Natural killer cell (primary cell): ENCODE measurements at regions not wholly inside any gene's neighbourhood (a gene's known extent, or its start where the extent isn't known, plus 50 kb on each side); places are given as distances from the start of the nearest gene placed in this dataset.

Source experiments
- ATAC-seq, 3 donors: fragments of 150-1000 bp in 2 of 3; fragments of 200-7000 bp in 1 of 3; cut with Tn5 transposase; 1 replicate in 1 of 3; 2 replicates in 2 of 3; pipeline ENCODE4 v1.10.0; 2021; ENCODE audit warnings: mild to moderate bottlenecking in 2 of 3, moderate library complexity in 2 of 3
- DNase-seq, 2 donors: peaks; one replicate each; pipeline versions ENCODE4 v3.0.0 to v3.0.0-alpha.2; 2013 to 2021; ENCODE audit warnings: mixed read lengths in 1 of 2
- H3K27ac ChIP-seq: one replicate; pipeline ENCODE4 v1.5.1; 2013; ENCODE audit warnings: mild to moderate bottlenecking, low read length
- H3K27me3 ChIP-seq: one replicate; pipeline ENCODE4 v1.6.1; 2013; ENCODE audit warnings: low read length; ENCODE audit not compliant: control insufficient read depth, insufficient read depth
- H3K36me3 ChIP-seq: one replicate; pipeline ENCODE4 v1.6.1; 2013; ENCODE audit warnings: low read length; ENCODE audit not compliant: control insufficient read depth, insufficient read depth
- H3K4me1 ChIP-seq: one replicate; pipeline ENCODE4 v1.6.1; 2013; ENCODE audit warnings: low read length; ENCODE audit not compliant: control insufficient read depth, insufficient read depth
- H3K4me3 ChIP-seq: one replicate; pipeline ENCODE4 v1.5.1; 2013; ENCODE audit warnings: low read length
- H3K9me3 ChIP-seq: one replicate; pipeline ENCODE4 v1.6.1; 2013; ENCODE audit warnings: low read length; ENCODE audit not compliant: control insufficient read depth, insufficient read depth
- H3K27ac Mint-ChIP-seq, 2 donors: one replicate each; pipeline ENCODE4 v1.8.0; 2022; ENCODE audit warnings: mild to moderate bottlenecking in 2 of 2, mixed read lengths in 2 of 2, moderate library complexity in 1 of 2
- H3K27me3 Mint-ChIP-seq, 2 donors: one replicate each; pipeline ENCODE4 v1.8.0; 2022; ENCODE audit warnings: low read depth in 2 of 2, mixed read lengths in 2 of 2
- H3K36me3 Mint-ChIP-seq: one replicate; pipeline ENCODE4 v1.8.0; 2022; ENCODE audit warnings: mixed read lengths
- H3K4me1 Mint-ChIP-seq, 2 donors: one replicate each; pipeline ENCODE4 v1.8.0; 2022; ENCODE audit warnings: mixed read lengths in 2 of 2
- H3K4me3 Mint-ChIP-seq: one replicate; pipeline ENCODE4 v1.8.0; 2022; ENCODE audit warnings: mild to moderate bottlenecking, moderate library complexity, mixed read lengths
- H3K9me3 Mint-ChIP-seq, 2 donors: one replicate each; pipeline ENCODE4 v1.8.0; 2022; ENCODE audit warnings: mixed read lengths in 2 of 2
- CTCF ChIP-seq: fragments of 200-600 bp; IDR thresholded peaks from one replicate; pipeline ENCODE4 v1.8.0; 2022; ENCODE audit warnings: antibody characterized with exemption
- WGBS: methylation state at CpG from one replicate; pipeline ENCODE4 v1.1.7; 2013; ENCODE audit warnings: missing lambda C conversion rate; ENCODE audit not compliant: insufficient coverage; 5-methylcytosine and 5-hydroxymethylcytosine counted together
- intact Hi-C: fragments of 100-400 bp; cut with micrococcal nuclease; formaldehyde crosslinking; loops from one replicate; pipeline ENCODE4 v1.14.2; 2022

- DNase-seq (no peak), ATAC-seq (no peak)
- H3K36me3 Mint-ChIP-seq = no peaks in the 10 kb centered on the region
- H3K4me1 Mint-ChIP-seq = no peaks in the 10 kb centered on the region
- Histone ChIP-seq H3K9me3 (no peaks in the 10 kb centered on the region), H3K4me1 (no peaks in the 10 kb centered on the region), H3K4me3 (no peak overlapping the region), H3K27me3 (no peaks in the 10 kb centered on the region), H3K36me3 (no peaks in the 10 kb centered on the region), H3K27ac (no peak overlapping the region)
- no peak for TF ChIP-seq CTCF
- H3K27me3 Mint-ChIP-seq = peaks cover 0 to 11% of the 10 kb centered on the region in 2 donors
- peaks cover 2 to 3% of the 10 kb centered on the region in 2 donors for H3K9me3 Mint-ChIP-seq
- intact Hi-C loops = no loop called here
- H3K4me3 Mint-ChIP-seq = no peak overlapping the region
- H3K27ac Mint-ChIP-seq = no peak overlapping the region
- 34% methylated on average over 7 of the region's 8 CpGs for WGBS
These were observed 113.8 kb downstream of the MSX2 start for GRCh38 chr5:174837919-174838902.

- no peak for TF ChIP-seq CTCF
- Mint-ChIP-seq H3K36me3 (no peaks in the 10 kb centered on the region), H3K27me3 (peaks cover 0 to 10% of the 10 kb centered on the region in 2 donors), H3K4me1 (no peaks in the 10 kb centered on the region), H3K27ac (no peak overlapping the region), H3K4me3 (no peak overlapping the region), H3K9me3 (peaks cover 2 to 3% of the 10 kb centered on the region in 2 donors)
- no peak overlapping the region for H3K4me3 ChIP-seq
- no peaks in the 10 kb centered on the region for H3K4me1 ChIP-seq
- intact Hi-C loops = no loop called here
- ATAC-seq = no peak
- no peaks in the 10 kb centered on the region for H3K9me3 ChIP-seq
- no peaks in the 10 kb centered on the region for H3K36me3 ChIP-seq
- no peak for DNase-seq
- WGBS = 70% methylated on average over 5 of the region's 5 CpGs
- H3K27ac ChIP-seq = no peak overlapping the region
- H3K27me3 ChIP-seq = no peaks in the 10 kb centered on the region
These were observed 109.7 kb downstream of the MSX2 start for GRCh38 chr5:174834081-174834480.

GRCh38 chr5:174832811-174833210, 108.4 kb downstream of the MSX2 start:
- H3K4me1 Mint-ChIP-seq = no peaks in the 10 kb centered on the region
- intact Hi-C loops = no loop called here
- Histone ChIP-seq H3K36me3 (no peaks in the 10 kb centered on the region), H3K27ac (no peak overlapping the region), H3K27me3 (no peaks in the 10 kb centered on the region), H3K4me1 (no peaks in the 10 kb centered on the region), H3K4me3 (no peak overlapping the region), H3K9me3 (no peaks in the 10 kb centered on the region)
- H3K36me3 Mint-ChIP-seq = no peaks in the 10 kb centered on the region
- H3K4me3 Mint-ChIP-seq = no peak overlapping the region
- H3K27me3 Mint-ChIP-seq = peaks cover 0 to 7% of the 10 kb centered on the region in 2 donors
- DNase-seq = no peak
- TF ChIP-seq CTCF = no peak
- no peak overlapping the region for H3K27ac Mint-ChIP-seq
- WGBS = 54% methylated on average over 2 of the region's 2 CpGs
- ATAC-seq = no peak
- H3K9me3 Mint-ChIP-seq = peaks cover 0 to 3% of the 10 kb centered on the region in 2 donors
